OCI-LY7 (cell line): ENCODE measurements at regions not wholly inside any gene's neighbourhood (a gene's known extent, or its start where the extent isn't known, plus 50 kb on each side); places are given as distances from the start of the nearest gene placed in this dataset.

Source experiments
- EZH2phosphoT487 ChIP-seq: fragments of 200-600 bp; sonication (generic); IDR thresholded peaks from 2 replicates; pipeline ENCODE4 v1.6.1; 2018; ENCODE audit warnings: low read depth, borderline replicate concordance, mild to moderate bottlenecking, mixed run types, antibody characterized with exemption, low read length, moderate library complexity, mixed read lengths
- TF ChIP-seq, protein P1 (sequence below): fragments of 200-600 bp; sonication (generic); conservative IDR thresholded peaks from 2 replicates; pipeline ENCODE4 v1.5.1; 2014; ENCODE audit warnings: mild to moderate bottlenecking, antibody characterized with exemption, low read length, moderate library complexity, mixed read lengths

GRCh38 chr4:17072483-17072882 is 174.0 kb upstream of the LDB2 start:
- TF ChIP-seq, protein P1, sequence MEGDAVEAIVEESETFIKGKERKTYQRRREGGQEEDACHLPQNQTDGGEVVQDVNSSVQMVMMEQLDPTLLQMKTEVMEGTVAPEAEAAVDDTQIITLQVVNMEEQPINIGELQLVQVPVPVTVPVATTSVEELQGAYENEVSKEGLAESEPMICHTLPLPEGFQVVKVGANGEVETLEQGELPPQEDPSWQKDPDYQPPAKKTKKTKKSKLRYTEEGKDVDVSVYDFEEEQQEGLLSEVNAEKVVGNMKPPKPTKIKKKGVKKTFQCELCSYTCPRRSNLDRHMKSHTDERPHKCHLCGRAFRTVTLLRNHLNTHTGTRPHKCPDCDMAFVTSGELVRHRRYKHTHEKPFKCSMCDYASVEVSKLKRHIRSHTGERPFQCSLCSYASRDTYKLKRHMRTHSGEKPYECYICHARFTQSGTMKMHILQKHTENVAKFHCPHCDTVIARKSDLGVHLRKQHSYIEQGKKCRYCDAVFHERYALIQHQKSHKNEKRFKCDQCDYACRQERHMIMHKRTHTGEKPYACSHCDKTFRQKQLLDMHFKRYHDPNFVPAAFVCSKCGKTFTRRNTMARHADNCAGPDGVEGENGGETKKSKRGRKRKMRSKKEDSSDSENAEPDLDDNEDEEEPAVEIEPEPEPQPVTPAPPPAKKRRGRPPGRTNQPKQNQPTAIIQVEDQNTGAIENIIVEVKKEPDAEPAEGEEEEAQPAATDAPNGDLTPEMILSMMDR, result no peak
- TF ChIP-seq EZH2phosphoT487, result no peak
